ENCODE measurements at regions not wholly inside any gene's neighbourhood (a gene's known extent, or its start where the extent isn't known, plus 50 kb on each side); places are given as distances from the start of the nearest gene placed in this dataset.

DNA sequence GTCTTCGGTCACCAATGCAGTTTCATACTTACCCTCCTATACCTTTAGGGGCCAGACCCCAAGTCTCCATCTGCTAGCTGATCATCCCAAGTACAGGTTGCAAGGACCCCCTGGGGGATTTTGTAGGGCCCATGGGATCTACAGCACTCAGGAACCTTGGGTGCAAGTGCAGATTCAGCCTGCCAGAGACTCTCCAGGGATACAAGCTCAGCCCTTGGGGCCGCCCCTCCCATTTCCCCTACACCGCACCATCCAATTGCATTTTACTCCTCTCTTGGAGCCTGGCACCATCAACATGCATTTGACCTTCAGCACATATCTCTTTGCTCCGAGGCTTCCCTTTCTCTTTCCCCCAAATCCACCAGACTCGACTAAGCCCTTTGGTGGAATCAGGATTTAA is 154.7 kb upstream of the ZNF536 start:
- TF ChIP-seq CTCF (IDR thresholded peaks at IDR 0.05) (no peak), ZFX (IDR thresholded peaks at IDR 0.05; ENCODE audit: borderline replicate concordance) (no peak)
- no peak overlapping the region for H3K27ac ChIP-seq

- H3K27ac ChIP-seq, result no peak overlapping the region
- TF ChIP-seq CTCF (IDR thresholded peaks at IDR 0.05), result no peak
- TF ChIP-seq ZFX (IDR thresholded peaks at IDR 0.05; ENCODE audit: borderline replicate concordance), result no peak
Measured at GRCh38 chr19:30219702-30220101, 152.5 kb upstream of the ZNF536 start.

DNA sequence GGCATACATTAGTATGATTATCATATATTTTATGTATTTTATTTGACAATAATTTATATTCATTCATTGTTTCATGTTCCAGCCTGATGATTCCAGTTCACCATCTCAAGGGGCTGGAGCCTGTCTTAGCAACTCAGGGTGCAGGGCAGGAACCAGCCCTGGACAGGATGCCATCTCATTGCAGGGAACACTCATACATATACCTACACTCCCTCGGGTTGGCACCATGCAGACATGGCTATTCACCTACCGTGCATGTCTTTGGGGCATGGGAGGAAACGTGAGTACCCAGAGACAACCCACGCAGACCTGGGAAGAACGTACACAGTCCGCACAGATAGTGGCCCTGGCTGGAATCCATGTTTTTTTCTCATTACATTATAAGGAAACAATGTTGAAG is 151.0 kb upstream of the ZNF536 start:
- no peak for TF ChIP-seq ZFX (IDR thresholded peaks at IDR 0.05; ENCODE audit: borderline replicate concordance)
- TF ChIP-seq CTCF (IDR thresholded peaks at IDR 0.05), result no peak
- H3K27ac ChIP-seq, result no peak overlapping the region

- H3K27ac ChIP-seq, result no peak overlapping the region
- no peak for TF ChIP-seq ZFX (IDR thresholded peaks at IDR 0.05; ENCODE audit: borderline replicate concordance)
- TF ChIP-seq CTCF (IDR thresholded peaks at IDR 0.05), result peak; percentile 90
Measured at GRCh38 chr19:30222428-30222873, 149.7 kb upstream of the ZNF536 start.

DNA sequence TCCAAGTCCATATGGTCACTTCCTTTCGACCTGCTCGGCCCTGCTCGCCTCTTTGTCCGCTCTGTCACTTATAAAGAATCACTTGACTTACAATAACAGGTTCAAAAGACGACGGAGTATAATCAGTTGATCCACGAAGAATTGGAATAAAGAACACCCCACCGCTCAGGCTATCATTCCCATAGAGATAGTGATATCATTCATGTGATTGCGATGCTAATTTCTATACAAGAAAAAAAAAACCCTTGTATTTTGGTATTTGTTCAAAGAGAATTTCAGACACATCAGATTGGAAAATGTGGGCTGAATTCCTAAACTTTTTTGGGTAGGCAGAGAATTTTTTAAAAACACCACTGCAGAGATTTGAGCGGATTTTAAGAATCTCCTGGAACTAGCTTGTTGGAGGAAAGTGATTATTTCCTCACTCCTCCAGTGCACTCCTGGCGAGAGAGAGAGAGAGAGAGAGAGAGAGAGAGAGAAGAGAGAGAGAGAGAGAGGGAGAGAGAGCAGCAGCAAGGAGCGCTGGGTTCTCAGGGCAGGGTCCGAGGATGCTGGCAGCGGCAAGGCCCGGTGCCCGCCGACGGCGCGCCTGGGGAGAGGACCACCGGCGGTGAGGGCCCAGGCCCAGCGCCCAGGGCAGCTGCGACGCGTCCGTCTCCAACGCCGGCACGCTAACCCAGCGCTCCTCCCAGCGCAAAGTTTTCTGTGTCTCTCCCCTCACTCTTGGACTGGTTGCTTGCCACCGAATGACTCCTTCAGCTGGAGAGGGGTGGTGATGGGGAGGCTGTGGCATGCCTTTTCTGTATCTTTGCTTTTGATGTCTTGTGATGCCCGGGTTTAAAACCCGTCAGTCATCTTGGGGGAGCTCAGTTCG is 149.0 kb upstream of the ZNF536 start:
- TF ChIP-seq ZFX (IDR thresholded peaks at IDR 0.05; ENCODE audit: borderline replicate concordance) (no peak), CTCF (IDR thresholded peaks at IDR 0.05) (no peak)
- H3K27ac ChIP-seq, result no peak overlapping the region

- TF ChIP-seq ZFX (IDR thresholded peaks at IDR 0.05; ENCODE audit: borderline replicate concordance) (no peak), CTCF (IDR thresholded peaks at IDR 0.05) (no peak)
- H3K27ac ChIP-seq, result no peak overlapping the region
Measured at GRCh38 chr19:30223866-30224688, 148.1 kb upstream of the ZNF536 start.
